ENCODE measurements at regions not wholly inside any gene's neighbourhood (a gene's known extent, or its start where the extent isn't known, plus 50 kb on each side); places are given as distances from the start of the nearest gene placed in this dataset.
A peak's percentile ranks its signal among the peaks of the same experiment; 100 is the strongest.
"Not testable (repeated sequence)": the region's sequence is repeated elsewhere in the genome, so short reads cannot be mapped to it uniquely, and the experiment has no call there.

DNA sequence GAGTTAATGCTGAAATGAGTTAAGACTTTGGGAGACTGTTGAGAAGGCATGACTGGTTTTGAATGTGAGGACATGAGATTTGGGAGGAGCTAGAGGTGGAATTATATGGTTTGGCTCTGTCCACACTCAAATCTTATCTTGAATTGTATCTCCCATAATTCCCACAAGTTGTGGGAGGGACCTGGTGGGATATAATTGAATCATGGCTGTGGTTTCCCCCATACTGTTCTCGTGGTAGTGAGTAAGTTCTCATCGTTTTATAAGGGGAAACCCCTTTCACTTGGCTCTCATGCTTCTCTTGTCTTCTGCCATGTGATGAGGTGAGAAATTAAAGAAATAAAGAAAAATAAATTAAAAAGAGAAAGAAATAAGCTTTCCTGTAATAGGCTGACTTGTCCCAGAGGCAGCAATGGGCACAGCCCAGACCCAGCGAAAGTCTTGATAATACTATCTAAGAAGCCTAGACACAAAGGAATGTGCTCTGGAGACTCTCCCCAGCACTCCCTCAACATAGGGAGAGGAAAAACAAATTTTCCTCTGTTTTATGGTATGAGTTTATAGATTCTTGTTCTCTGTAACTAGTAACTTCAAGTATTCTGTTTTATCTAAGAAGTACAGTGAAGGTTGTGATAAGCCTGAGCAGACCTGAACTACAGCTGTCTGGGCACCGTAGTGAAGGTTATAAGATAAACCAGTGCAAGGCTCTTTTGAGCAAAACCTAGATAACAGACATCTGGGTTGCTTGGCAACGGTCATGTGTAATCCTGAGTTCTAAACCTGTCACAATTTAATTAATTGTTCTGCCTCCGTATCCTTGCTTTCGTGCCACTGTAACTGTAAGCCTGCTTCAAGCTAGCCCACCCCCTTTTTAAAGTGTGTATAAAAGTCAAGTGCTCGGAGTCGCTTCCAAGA lies 88.9 kb upstream of the ECI2 start:
- DNase-seq (ENCODE audit: low read depth in 1 of 2, low spot score in 1 of 2) = no peak

DNA sequence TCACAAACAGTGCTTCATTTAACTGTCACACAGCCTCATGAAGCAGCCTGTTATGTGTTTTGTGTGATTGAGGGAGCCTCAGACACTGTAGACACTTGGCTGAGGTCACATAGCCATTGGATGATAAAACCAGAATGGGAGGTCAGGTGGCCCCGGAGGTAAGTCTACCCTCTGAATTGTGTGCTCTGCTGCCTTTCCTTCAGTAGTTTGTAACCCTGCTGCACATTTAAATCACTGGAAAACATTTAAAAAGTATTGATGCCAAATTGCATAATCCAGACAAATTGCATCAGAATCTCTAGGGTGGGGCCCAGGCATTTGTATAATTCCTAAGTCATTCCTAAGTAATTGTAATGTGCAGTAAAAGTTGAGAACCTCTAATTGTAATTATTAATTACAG lies 85.2 kb upstream of the ECI2 start:
- no peak for DNase-seq (ENCODE audit: low read depth in 1 of 2, low spot score in 1 of 2)

DNA sequence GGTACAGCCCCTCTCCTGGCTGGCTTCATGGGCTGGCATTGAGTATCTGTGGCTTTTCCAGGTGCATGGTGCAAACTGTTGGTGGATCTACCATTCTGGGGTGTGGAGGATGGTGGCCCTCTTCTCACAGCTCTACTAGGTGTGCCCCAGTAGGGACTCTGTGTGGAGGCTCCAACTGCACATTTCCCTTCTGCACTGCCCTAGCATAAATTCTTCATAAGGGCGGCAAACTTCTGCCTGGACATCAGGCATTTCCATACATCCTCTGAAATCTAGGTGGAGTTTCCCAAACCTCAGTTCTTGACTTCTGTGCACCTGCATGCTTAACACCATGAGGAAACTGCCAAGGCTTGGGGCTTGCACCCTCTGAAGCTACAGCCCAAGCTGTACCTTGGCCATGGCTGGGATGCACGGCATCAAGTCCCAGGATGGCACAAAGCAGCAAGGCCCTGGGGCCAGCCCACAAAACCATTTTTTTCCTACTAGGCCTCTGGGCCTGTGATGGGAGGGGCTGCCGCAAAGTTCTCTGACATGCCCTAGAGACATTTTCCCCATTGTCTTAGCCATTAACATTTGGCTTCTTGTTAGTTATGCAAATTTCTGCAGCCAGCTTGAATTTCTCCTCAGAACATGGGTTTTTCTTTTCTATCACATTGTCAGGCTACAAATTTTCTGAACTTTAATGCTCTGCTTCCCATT lies 83.4 kb upstream of the ECI2 start:
- not testable (repeated sequence) for DNase-seq (ENCODE audit: low read depth in 1 of 2, low spot score in 1 of 2)

DNA sequence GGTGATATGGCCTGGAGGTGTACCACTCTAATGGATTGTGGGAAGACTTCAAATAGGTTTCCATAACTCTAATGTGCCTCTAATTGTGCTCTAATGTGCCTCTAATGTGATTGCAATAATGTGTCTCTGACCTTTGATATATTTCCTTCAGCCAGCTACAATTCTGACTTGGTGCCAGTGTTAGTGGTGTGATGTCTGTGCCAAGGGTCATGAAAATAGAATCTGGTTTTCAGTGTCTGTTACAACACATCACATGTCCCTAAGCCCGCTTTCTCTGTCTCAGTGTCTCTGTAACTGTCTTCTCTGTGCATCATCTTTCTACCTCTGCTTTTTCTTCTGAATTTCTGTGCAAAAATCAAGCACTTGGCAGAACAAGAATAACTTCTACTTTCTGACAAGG lies 77.2 kb upstream of the ECI2 start:
- DNase-seq (ENCODE audit: low read depth in 1 of 2, low spot score in 1 of 2) = no peak

DNA sequence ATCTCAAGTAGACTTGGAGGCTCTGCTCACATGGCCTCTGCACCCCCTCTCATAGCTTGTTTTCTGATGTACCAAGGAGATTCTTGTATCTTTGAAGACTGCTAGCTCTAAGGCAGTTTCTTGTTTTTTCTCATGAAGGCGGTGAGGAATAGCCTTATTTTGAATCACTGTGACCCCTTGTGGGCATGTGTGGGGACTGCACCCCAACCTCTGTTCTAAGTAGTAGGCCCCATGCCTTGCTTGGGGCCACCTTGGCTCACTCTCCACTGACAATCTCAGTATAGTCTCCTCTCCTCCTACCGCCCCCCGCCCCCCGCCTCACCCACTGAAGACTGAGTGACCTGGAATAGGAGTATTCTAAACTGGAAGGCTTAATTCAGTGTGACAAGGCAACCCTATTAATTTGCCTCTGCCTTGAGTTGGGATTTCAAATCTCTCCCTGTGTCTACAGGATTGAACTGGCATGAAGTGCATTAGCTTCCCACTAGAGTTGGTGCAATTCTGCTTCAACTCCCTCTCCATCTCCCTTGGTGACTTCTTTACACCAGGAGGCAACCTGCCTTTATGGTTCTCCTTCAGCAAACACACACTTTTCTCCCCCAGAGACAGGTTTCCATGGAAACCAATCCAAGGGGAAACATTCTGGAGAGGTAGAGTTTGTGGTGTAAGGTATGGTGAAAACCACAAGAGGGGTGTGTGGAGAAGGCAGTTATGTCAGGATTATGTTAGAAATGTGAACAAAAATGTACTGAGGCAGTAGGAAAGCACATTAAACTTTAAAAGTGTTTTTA lies 75.4 kb upstream of the ECI2 start:
- DNase-seq (ENCODE audit: low read depth in 1 of 2, low spot score in 1 of 2) = peak in 1 of 2 donors; percentile 44

DNA sequence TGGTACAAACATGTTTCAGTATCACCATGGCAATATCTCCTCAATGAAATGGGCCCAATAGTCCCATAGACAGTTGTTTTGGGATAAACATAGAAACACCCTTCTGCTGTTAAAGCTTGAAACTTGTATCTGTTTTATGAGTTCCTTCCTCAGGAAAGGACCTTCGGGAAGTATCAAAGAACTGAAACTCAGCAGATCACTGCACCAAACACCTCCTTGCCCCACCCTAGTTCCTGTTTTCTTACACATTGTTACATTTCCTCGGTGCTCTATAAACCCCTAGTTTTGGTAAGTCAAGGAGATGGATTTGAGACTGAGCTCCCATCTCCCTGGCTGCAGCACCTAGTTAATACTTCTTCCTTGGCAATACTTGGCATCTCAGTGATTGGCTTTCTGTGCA lies 73.8 kb upstream of the ECI2 start:
- no peak for DNase-seq (ENCODE audit: low read depth in 1 of 2, low spot score in 1 of 2)

DNA sequence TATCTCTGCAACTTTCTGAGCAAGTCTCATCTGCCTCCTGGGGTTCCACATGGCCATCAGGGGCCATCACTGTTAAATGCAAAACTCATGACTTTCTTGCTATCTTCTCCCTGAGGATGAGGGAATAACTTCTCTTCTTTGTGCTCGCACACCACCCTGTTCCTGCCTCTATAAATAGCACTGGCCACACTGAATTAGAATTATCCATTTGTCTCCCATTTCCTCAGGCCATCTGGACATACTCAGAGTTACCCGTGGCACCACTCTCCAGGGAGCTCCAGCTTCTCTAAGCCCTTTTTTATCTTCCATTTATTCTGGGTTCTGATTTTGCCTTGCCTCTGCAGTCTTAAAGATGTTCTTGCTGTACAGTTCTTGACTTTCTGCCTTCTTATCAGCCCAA lies 72.8 kb upstream of the ECI2 start:
- DNase-seq (ENCODE audit: low read depth in 1 of 2, low spot score in 1 of 2) = no peak

DNA sequence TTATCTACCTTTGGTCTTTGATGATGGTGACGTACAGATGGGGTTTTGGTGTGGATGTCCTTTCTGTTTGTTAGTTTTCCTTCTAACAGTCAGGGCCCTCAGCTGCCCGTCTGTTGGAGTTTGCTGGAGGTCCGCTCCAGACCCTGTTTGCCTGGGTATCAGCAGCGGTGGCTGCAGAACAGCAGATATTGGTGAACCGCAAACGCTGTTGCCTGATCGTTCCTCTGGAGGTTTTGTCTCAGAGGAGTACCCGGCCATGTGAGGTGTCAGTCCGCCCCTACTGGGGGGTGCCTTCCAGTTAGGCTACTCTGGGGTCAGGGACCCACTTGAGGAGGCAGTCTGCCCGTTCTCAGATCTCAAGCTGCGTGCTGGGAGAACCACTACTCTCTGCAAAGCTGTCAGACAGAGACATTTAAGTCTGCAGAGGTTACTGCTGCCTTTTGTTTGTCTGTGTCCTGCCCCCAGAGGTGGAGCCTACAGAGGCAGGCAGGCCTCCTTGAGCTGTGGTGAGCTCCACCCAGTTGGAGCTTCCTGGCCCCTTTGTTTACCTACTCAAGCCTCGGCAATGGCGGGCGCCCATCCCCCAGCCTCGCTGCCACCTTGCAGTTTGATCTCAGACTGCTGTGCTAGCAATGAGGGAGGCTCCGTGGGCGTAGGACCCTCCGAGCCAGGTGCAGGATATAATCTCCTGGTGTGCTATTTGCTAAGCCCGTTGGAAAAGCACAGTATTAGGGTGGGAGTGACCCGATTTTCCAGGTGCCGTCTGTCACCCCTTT lies 68.5 kb upstream of the ECI2 start:
- not testable (repeated sequence) for DNase-seq (ENCODE audit: low read depth in 1 of 2, low spot score in 1 of 2)

DNA sequence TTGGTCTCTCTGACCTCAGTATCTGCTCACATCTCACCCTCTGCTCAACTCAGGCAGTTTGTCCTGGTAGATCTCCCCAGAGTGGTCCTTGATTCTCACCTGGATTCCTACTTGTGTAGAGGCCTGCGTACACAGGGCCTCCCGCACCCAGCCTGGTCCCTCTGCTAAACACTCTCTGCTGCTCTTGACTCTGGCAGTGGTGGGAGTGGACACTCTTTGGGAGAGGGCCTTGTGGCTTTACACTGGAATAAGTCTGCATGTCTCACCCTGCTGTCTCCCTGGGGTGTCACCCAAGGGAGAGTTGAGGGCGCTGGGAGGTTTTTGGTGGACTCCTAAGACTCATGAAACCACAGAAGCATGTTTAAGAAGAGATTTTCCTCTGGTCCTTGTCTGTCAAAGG lies 57.3 kb upstream of the ECI2 start:
- no peak for DNase-seq (ENCODE audit: low read depth in 1 of 2, low spot score in 1 of 2)

DNA sequence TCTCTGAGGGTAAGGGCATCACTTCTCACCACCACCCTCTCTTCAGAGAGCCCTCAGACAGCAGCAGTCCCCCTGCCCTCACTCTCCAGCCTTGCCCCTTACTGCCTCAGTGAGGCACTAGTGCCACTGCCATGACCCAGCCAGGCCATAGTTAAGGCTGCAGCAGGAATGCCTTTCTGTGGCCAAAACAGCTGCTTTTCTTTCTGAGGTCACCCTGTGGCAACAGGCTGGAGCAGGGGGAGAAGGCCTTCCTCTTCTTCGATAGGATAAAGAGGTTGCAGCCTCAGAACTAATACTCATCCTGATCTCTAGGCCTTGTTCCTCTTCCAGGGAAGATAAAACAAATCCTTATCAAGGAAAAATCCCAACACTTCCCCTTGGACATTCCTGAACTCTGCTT lies 56.8 kb upstream of the ECI2 start:
- DNase-seq (ENCODE audit: low read depth in 1 of 2, low spot score in 1 of 2) = no peak

DNA sequence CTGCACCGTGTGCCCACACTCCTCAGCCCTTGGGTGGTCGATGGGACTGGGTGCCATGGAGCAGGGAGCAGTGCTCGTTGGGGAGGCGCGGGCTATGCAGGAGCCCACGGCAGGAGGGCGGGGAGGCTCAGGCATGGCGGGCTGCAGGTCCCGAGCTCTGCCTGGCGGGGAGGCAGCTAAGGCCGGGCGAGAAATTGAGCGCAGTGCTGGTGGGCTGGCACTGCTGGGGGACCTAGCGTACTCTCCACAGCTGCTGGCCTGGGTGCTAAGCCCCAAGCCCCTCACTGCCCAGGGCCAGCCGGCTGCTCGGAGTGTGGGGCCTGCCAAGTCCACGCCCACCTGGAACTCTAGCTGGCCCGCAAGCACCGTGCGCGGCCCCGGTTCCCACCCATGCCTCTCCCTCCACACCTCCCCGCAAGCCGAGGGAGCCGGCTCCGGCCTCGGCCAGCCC lies 55.9 kb upstream of the ECI2 start:
- no peak for DNase-seq (ENCODE audit: low read depth in 1 of 2, low spot score in 1 of 2)

DNA sequence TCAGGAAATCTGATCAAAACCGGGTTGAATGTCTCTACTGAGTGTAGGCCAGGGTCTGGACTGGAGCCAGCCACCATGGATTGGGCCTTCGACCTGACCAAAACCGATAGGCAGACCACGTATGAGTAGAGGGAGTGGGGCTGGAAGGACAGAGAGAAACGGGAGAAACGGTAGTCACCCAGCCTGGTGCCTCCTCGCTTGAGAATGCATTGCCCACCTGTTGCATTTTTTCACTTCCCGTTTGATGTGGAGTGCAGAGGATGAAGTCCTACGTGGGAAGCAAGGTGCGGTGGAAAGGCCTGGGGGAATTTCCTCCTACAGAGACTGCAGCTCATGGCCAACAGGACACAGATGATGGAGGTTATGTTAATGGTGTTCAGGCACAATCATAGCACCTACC lies 53.9 kb upstream of the ECI2 start:
- no peak for DNase-seq (ENCODE audit: low read depth in 1 of 2, low spot score in 1 of 2)

DNA sequence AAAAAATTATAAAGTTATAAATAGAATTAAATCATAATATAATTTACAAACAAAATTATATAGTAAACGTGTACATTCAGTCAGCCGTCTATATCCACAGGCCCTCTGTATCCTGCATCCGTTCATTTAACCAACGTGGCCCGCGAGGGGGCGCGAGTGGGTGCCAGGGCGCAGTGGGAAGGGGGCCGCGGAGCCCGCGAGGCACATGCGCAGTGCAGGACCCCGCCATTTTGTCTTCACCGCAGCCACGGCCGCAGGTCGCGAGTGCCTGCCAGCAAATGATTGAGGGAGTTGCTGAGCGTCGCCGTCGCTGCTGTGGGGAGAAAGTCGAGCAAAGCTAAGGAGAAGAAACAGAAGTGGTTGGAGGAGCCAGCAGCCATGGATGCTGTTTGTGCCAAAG lies 53.4 kb upstream of the ECI2 start:
- no peak for DNase-seq (ENCODE audit: low read depth in 1 of 2, low spot score in 1 of 2)

DNA sequence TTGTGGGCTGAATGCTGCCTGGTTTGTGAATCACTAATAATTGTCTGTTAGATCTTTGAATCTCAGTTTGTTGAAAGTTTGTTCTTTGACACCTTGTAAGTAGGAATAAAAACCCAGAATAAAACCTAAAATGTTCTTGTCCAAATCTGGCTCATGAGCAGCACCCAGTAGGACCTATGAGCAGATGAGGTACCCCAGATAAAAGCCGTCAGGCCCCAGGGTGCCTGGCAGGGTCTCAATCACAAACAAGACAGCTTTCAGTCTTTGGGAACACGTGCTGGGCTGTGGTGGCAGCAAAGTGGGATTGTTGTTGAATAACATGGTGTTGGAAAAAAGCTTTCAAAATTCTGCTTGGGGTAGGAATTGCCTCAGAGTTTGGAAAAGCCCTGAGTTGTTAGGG lies 52.1 kb upstream of the ECI2 start:
- no peak for DNase-seq (ENCODE audit: low read depth in 1 of 2, low spot score in 1 of 2)

DNA sequence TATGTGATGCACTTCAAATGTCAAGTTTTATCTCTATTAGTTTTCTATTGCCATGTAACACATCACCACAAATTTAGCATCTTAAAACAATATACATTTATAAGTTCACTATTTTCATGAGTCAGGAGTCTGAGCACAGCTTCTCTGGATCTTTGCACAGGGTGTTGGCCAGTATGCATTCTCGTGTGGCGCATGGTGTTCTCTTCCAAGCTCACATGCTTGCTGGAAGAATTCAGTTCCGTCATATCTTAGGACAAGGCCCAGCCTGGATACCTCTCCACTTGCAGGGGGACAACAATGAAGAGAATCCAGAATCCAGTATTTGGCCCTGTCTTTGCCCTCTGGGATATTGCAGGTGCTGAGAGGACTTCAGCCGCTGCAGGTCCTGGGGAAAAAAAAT lies 51.0 kb upstream of the ECI2 start:
- no peak for DNase-seq (ENCODE audit: low read depth in 1 of 2, low spot score in 1 of 2)

DNA sequence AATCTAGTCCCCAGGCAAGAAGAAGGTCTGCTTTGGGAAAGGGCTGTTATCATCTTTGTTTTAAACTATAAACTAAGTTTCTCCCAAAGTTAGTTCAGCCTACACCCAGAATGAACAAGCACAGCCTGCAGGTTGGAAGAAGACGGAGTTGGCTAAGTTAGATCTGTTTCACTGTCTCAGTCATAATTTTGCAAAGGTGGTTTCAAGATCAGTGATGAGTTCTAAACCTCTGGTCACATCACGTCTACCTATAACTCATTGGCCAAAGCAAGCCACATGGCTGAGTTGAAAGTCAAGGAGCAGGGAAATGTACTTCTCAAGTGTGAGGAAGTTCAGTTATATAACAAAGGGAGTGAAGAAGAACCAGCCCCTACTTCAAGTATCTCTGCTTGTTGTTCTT lies 50.5 kb upstream of the ECI2 start:
- no peak for DNase-seq (ENCODE audit: low read depth in 1 of 2, low spot score in 1 of 2)

DNA sequence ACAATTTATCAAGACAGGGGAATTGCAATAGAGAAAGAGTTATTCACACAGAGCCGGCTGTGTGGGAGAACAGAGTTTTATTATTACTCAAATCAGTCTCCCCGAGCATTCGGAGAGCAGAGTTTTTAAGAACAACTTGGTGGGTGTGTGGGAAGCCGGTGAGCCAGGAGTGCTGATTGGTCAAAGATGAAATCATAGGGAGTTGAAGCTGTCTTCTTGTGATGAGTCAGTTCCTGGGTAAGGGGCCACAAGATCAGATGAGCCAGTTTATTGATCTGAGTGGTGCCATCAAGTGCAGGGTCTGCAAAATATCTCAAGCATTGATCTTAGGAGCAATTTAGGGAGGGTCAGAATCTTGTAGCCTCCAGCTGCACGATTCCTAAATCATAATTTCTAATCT lies 50.0 kb upstream of the ECI2 start:
- no peak for DNase-seq (ENCODE audit: low read depth in 1 of 2, low spot score in 1 of 2)
